ENCODE measurements at regions not wholly inside any gene's neighbourhood (a gene's known extent, or its start where the extent isn't known, plus 50 kb on each side); places are given as distances from the start of the nearest gene placed in this dataset.

- no peaks in the 10 kb centered on the region for H3K4me1 ChIP-seq
- no peak for DNase-seq
- no peak overlapping the region for H3K4me3 ChIP-seq
- TF ChIP-seq POLR2A (IDR thresholded peaks at IDR 0.05): no peak
- no peak for TF ChIP-seq CTCF (IDR thresholded peaks at IDR 0.05 in 4 of 5, conservative IDR thresholded peaks at IDR 0.05 in 1 of 5)
- H3K27ac ChIP-seq: no peak overlapping the region
- no peaks in the 10 kb centered on the region for H3K36me3 ChIP-seq
- H3K27me3 ChIP-seq: no peaks in the 10 kb centered on the region
- no peak for ATAC-seq
- intact Hi-C loops (cut with DNase I; ENCODE audit: low total_unique reads): no loop called here
- H3K9me3 ChIP-seq: no peaks in the 10 kb centered on the region
- in situ Hi-C loops (cut with MboI; ENCODE audit: low sequenced_read_pairs in 4 of 4): no loop called here
Observed at GRCh38 chr4:123190176-123190575, 206.4 kb upstream of the SPRY1 start.

GRCh38 chr4:123191728-123192127, 204.9 kb upstream of the SPRY1 start:
- H3K36me3 ChIP-seq: no peaks in the 10 kb centered on the region
- no peak for TF ChIP-seq CTCF (IDR thresholded peaks at IDR 0.05 in 4 of 5, conservative IDR thresholded peaks at IDR 0.05 in 1 of 5)
- TF ChIP-seq POLR2A (IDR thresholded peaks at IDR 0.05): no peak
- no peak overlapping the region for H3K27ac ChIP-seq
- H3K27me3 ChIP-seq: no peaks in the 10 kb centered on the region
- no peak for DNase-seq
- no peaks in the 10 kb centered on the region for H3K9me3 ChIP-seq
- H3K4me1 ChIP-seq: no peaks in the 10 kb centered on the region
- H3K4me3 ChIP-seq: no peak overlapping the region
- no peak for ATAC-seq
- in situ Hi-C loops (cut with MboI; ENCODE audit: low sequenced_read_pairs in 4 of 4) (no loop called here), intact Hi-C loops (cut with DNase I; ENCODE audit: low total_unique reads) (no loop called here)

- H3K9me3 ChIP-seq: no peaks in the 10 kb centered on the region
- DNase-seq (no peak), ATAC-seq (no peak)
- intact Hi-C loops (cut with DNase I; ENCODE audit: low total_unique reads): no loop called here
- no peak overlapping the region for H3K4me3 ChIP-seq
- TF ChIP-seq POLR2A (IDR thresholded peaks at IDR 0.05) (no peak), CTCF (IDR thresholded peaks at IDR 0.05 in 4 of 5, conservative IDR thresholded peaks at IDR 0.05 in 1 of 5) (no peak)
- no peak overlapping the region for H3K27ac ChIP-seq
- no peaks in the 10 kb centered on the region for H3K36me3 ChIP-seq
- in situ Hi-C loops (cut with MboI; ENCODE audit: low sequenced_read_pairs in 4 of 4): no loop called here
- no peaks in the 10 kb centered on the region for H3K27me3 ChIP-seq
- H3K4me1 ChIP-seq: no peaks in the 10 kb centered on the region
Observed at GRCh38 chr4:123193802-123194367, 202.7 kb upstream of the SPRY1 start.

- Histone ChIP-seq H3K4me3 (no peak overlapping the region), H3K9me3 (no peaks in the 10 kb centered on the region), H3K27me3 (no peaks in the 10 kb centered on the region), H3K36me3 (no peaks in the 10 kb centered on the region), H3K4me1 (no peaks in the 10 kb centered on the region), H3K27ac (no peak overlapping the region)
- intact Hi-C loops (cut with DNase I; ENCODE audit: low total_unique reads) (no loop called here), in situ Hi-C loops (cut with MboI; ENCODE audit: low sequenced_read_pairs in 4 of 4) (no loop called here)
- ATAC-seq (no peak), DNase-seq (no peak)
- no peak for TF ChIP-seq POLR2A (IDR thresholded peaks at IDR 0.05)
Observed at GRCh38 chr4:123198706-123199105, 197.9 kb upstream of the SPRY1 start.

- Histone ChIP-seq H3K27ac (no peak overlapping the region), H3K4me1 (no peaks in the 10 kb centered on the region), H3K27me3 (no peaks in the 10 kb centered on the region), H3K9me3 (no peaks in the 10 kb centered on the region), H3K4me3 (no peak overlapping the region), H3K36me3 (no peaks in the 10 kb centered on the region)
- no peak for TF ChIP-seq POLR2A (IDR thresholded peaks at IDR 0.05)
- no peak for TF ChIP-seq CTCF (IDR thresholded peaks at IDR 0.05 in 4 of 5, conservative IDR thresholded peaks at IDR 0.05 in 1 of 5)
- DNase-seq: no peak
- intact Hi-C loops (cut with DNase I; ENCODE audit: low total_unique reads) (no loop called here), in situ Hi-C loops (cut with MboI; ENCODE audit: low sequenced_read_pairs in 4 of 4) (no loop called here)
- no peak for ATAC-seq
Observed at GRCh38 chr4:123200051-123200940, 196.3 kb upstream of the SPRY1 start.

All from gastrocnemius medialis (tissue), 4 donors.